ENCODE measurements at regions not wholly inside any gene's neighbourhood (a gene's known extent, or its start where the extent isn't known, plus 50 kb on each side); places are given as distances from the start of the nearest gene placed in this dataset.
"Not testable (repeated sequence)": the region's sequence is repeated elsewhere in the genome, so short reads cannot be mapped to it uniquely, and the experiment has no call there.

- no peak for DNase-seq
These were observed 163.5 kb downstream of the CDH19 start for GRCh38 chr18:66440433-66440832.

- no peak for DNase-seq
These were observed 164.2 kb downstream of the CDH19 start for GRCh38 chr18:66439670-66440069.

- DNase-seq: no peak
These were observed 165.0 kb downstream of the CDH19 start for GRCh38 chr18:66438711-66439536.

- DNase-seq: no peak
These were observed 171.3 kb downstream of the CDH19 start for GRCh38 chr18:66432636-66433035.

GRCh38 chr18:66428795-66429194 is 175.1 kb downstream of the CDH19 start:
- no peak for DNase-seq

GRCh38 chr18:66419400-66419799 is 184.5 kb downstream of the CDH19 start:
- DNase-seq: no peak

- no peak for DNase-seq
These were observed 193.2 kb downstream of the CDH19 start for GRCh38 chr18:66410692-66411091.

GRCh38 chr18:66395671-66396218 is 208.1 kb downstream of the CDH19 start:
- no peak for DNase-seq

GRCh38 chr18:66393463-66393862 is 210.4 kb downstream of the CDH19 start:
- DNase-seq: no peak

- no peak for DNase-seq
These were observed 226.6 kb downstream of the CDH19 start for GRCh38 chr18:66377291-66377690.

GRCh38 chr18:66375391-66375790 is 228.5 kb downstream of the CDH19 start:
- not testable (repeated sequence) for DNase-seq

GRCh38 chr18:66346833-66347588 is 256.9 kb downstream of the CDH19 start:
- DNase-seq: no peak

GRCh38 chr18:66344227-66344626 is 259.7 kb downstream of the CDH19 start:
- DNase-seq: peak; percentile 94

- DNase-seq: no peak
These were observed 261.3 kb downstream of the CDH19 start for GRCh38 chr18:66342577-66342976.

GRCh38 chr18:66334534-66334933 is 269.4 kb downstream of the CDH19 start:
- no peak for DNase-seq

GRCh38 chr18:66329716-66330115 is 274.2 kb downstream of the CDH19 start:
- DNase-seq: no peak

- DNase-seq: no peak
These were observed 275.5 kb downstream of the CDH19 start for GRCh38 chr18:66328296-66328878.

- no peak for DNase-seq
These were observed 278.6 kb downstream of the CDH19 start for GRCh38 chr18:66325251-66325650.

GRCh38 chr18:66324616-66325015 is 279.3 kb downstream of the CDH19 start:
- no peak for DNase-seq

- DNase-seq: no peak
These were observed 286.4 kb downstream of the CDH19 start for GRCh38 chr18:66317243-66318090.

GRCh38 chr18:66316701-66317100 is 287.2 kb downstream of the CDH19 start:
- DNase-seq: no peak

- no peak for DNase-seq
These were observed 303.7 kb downstream of the CDH19 start for GRCh38 chr18:66300141-66300540.

- DNase-seq: no peak
These were observed 323.4 kb downstream of the CDH19 start for GRCh38 chr18:66280470-66280869.
